PC-3 (cell line): ENCODE measurements at regions not wholly inside any gene's neighbourhood (a gene's known extent, or its start where the extent isn't known, plus 50 kb on each side); places are given as distances from the start of the nearest gene placed in this dataset.
"Not testable (repeated sequence)": the region's sequence is repeated elsewhere in the genome, so short reads cannot be mapped to it uniquely, and the experiment has no call there.

Experiments used
- ATAC-seq: fragments of 200-7000 bp; cut with Tn5 transposase; 2 replicates; pipeline ENCODE4 v1.9.1; 2020; ENCODE audit warnings: mild to moderate bottlenecking, moderate library complexity
- BruUV-seq: library from RNA; stranded (reverse); fragments of 400-500 nt; replicated peaks from 2 replicates; lab custom pipeline; 2021; lab: Mats Ljungman, UMichigan
- CTCF ChIA-PET: fragments of 300-600 bp; sonication (Branson Sonifier 250); formaldehyde crosslinking; loops from one replicate; lab custom pipeline; 2022; ENCODE audit warnings: antibody characterized with exemption; lab: Charles Lee
- POLR2A ChIA-PET: fragments of 300-600 bp; sonication (Branson Sonifier 250); formaldehyde crosslinking; loops from one replicate; lab custom pipeline; 2022; ENCODE audit warnings: antibody characterized with exemption; ENCODE audit not compliant: unreplicated experiment; lab: Charles Lee
- DNase-seq: peaks from one replicate; pipeline ENCODE4 v3.0.0-alpha.2; 2015
- H2AFZ ChIP-seq: fragments of 300-600 bp; sonication (generic); 2 replicates; pipeline ENCODE4 v1.6.0; 2016; ENCODE audit warnings: antibody characterized with exemption, low read length
- H3F3A ChIP-seq: fragments of 300-600 bp; sonication (generic); one replicate; pipeline ENCODE4 v1.6.0; 2017; ENCODE audit warnings: antibody characterized with exemption, low read length, control low read depth, mild to moderate bottlenecking; ENCODE audit not compliant: unreplicated experiment
- H3K27ac ChIP-seq: fragments of 300-600 bp; sonication (generic); 2 replicates; pipeline ENCODE4 v1.5.1; 2016; ENCODE audit warnings: mild to moderate bottlenecking, low read length
- H3K27me3 ChIP-seq: fragments of 300-600 bp; sonication (generic); 2 replicates; pipeline ENCODE4 v1.6.1; 2016; ENCODE audit warnings: low read length, mixed read lengths
- H3K36me3 ChIP-seq: fragments of 300-600 bp; sonication (generic); 2 replicates; pipeline ENCODE4 v1.6.1; 2016; ENCODE audit warnings: low read depth, mixed run types, low read length, mixed read lengths
- H3K4me1 ChIP-seq: fragments of 300-600 bp; sonication (generic); 2 replicates; pipeline ENCODE4 v1.5.1; 2016; ENCODE audit warnings: low read length; ENCODE audit not compliant: insufficient read depth
- H3K4me2 ChIP-seq: fragments of 300-600 bp; sonication (generic); 2 replicates; pipeline ENCODE4 v1.6.0; 2016; ENCODE audit warnings: low read length
- H3K4me3 ChIP-seq: fragments of 300-600 bp; sonication (generic); 2 replicates; pipeline ENCODE4 v1.5.1; 2016; ENCODE audit warnings: mild to moderate bottlenecking, low read length, mixed read lengths
- H3K79me2 ChIP-seq: fragments of 300-600 bp; sonication (generic); 2 replicates; pipeline ENCODE4 v1.6.1; 2017; ENCODE audit warnings: low read length, mixed read lengths
- H3K9ac ChIP-seq: fragments of 300-600 bp; sonication (generic); 2 replicates; pipeline ENCODE4 v1.6.0; 2016; ENCODE audit warnings: mild to moderate bottlenecking, low read length
- H3K9me2 ChIP-seq: fragments of 300-600 bp; sonication (generic); replicated peaks from 2 replicates; pipeline ENCODE4 v1.6.1; 2016; ENCODE audit warnings: mixed run types, low read length, mixed read lengths
- H3K9me3 ChIP-seq: fragments of 300-600 bp; sonication (generic); 2 replicates; pipeline ENCODE4 v1.6.1; 2016; ENCODE audit warnings: low read length, mixed read lengths
- H4K20me1 ChIP-seq: fragments of 300-600 bp; sonication (generic); 2 replicates; pipeline ENCODE4 v1.6.1; 2016; ENCODE audit warnings: low read length, mixed read lengths
- CTCF ChIP-seq: fragments of 300-600 bp; sonication (generic); conservative IDR thresholded peaks from 2 replicates; pipeline ENCODE4 v1.5.1; 2017; ENCODE audit warnings: antibody characterized with exemption, low read depth, mild to moderate bottlenecking, low read length
- EZH2 ChIP-seq: fragments of 300-600 bp; sonication (generic); IDR thresholded peaks from one replicate; pipeline ENCODE4 v1.6.1; 2017; ENCODE audit warnings: antibody characterized with exemption, mild to moderate bottlenecking, low read length; ENCODE audit not compliant: unreplicated experiment
- EZH2phosphoT487 ChIP-seq: fragments of 300-600 bp; sonication (generic); IDR thresholded peaks from 2 replicates; pipeline ENCODE4 v1.6.1; 2018; ENCODE audit warnings: mild to moderate bottlenecking, antibody characterized with exemption, low read length, borderline replicate concordance
- intact Hi-C: fragments of 100-400 bp; cut with micrococcal nuclease; formaldehyde crosslinking; loops from 2 replicates; pipeline ENCODE4 v1.9.0; 2023

GRCh38 chr13:50133358-50133953, 118.2 kb downstream of the KCNRG start:
- intact Hi-C loops, result no loop called here
- CTCF ChIA-PET, result no interaction called here
- BruUV-seq, result no TSS peak

GRCh38 chr13:50136226-50136625, 121.0 kb downstream of the KCNRG start:
- Histone ChIP-seq H3K9me3 (no peaks in the 10 kb centered on the region), H3K9me2 (no peaks in the 10 kb centered on the region), H2AFZ (no peak overlapping the region), H3K27me3 (no peaks in the 10 kb centered on the region), H3F3A (no peaks in the 10 kb centered on the region), H3K79me2 (no peaks in the 10 kb centered on the region), H3K27ac (no peak overlapping the region), H3K4me2 (no peak overlapping the region), H3K4me1 (peaks cover 3% of the 10 kb centered on the region; the same call in 1 of the 2 replicates), H3K4me3 (no peak overlapping the region), H4K20me1 (no peaks in the 10 kb centered on the region), H3K36me3 (no peaks in the 10 kb centered on the region), H3K9ac (no peak overlapping the region)
- no TSS peak for BruUV-seq
- CTCF ChIA-PET, result no interaction called here
- POLR2A ChIA-PET, result no interaction called here
- TF ChIP-seq EZH2phosphoT487, result no peak
- ATAC-seq (no peak), DNase-seq (no peak)
- intact Hi-C loops, result no loop called here

More at GRCh38 chr13:50133358-50133953, 118.2 kb downstream of the KCNRG start:
- no peaks in the 10 kb centered on the region for H3K27me3 ChIP-seq
- H3K9me2 ChIP-seq, result no peaks in the 10 kb centered on the region
- no peaks in the 10 kb centered on the region for H3K79me2 ChIP-seq
- H3K36me3 ChIP-seq, result no peaks in the 10 kb centered on the region
- ATAC-seq (no peak), DNase-seq (no peak)
- no peak overlapping the region for H3K4me3 ChIP-seq
- H3K4me1 ChIP-seq, result peaks cover 13% of the 10 kb centered on the region; the same call in 1 of the 2 replicates
- no peak overlapping the region for H3K9ac ChIP-seq
- H3K9me3 ChIP-seq, result no peaks in the 10 kb centered on the region
- TF ChIP-seq EZH2phosphoT487 (no peak), EZH2 (no peak), CTCF (no peak)
- no peak overlapping the region for H2AFZ ChIP-seq
- no peak overlapping the region for H3K27ac ChIP-seq
- no peaks in the 10 kb centered on the region for H3F3A ChIP-seq
- H4K20me1 ChIP-seq, result no peaks in the 10 kb centered on the region
- POLR2A ChIA-PET, result no interaction called here
- no peak overlapping the region for H3K4me2 ChIP-seq

- Histone ChIP-seq H3K9ac (no peak overlapping the region), H3K4me3 (no peak overlapping the region), H2AFZ (no peak overlapping the region), H3F3A (no peaks in the 10 kb centered on the region), H3K27me3 (no peaks in the 10 kb centered on the region), H4K20me1 (no peaks in the 10 kb centered on the region), H3K4me1 (no peaks in the 10 kb centered on the region; the same call in 1 of the 2 replicates), H3K36me3 (no peaks in the 10 kb centered on the region), H3K9me2 (no peaks in the 10 kb centered on the region), H3K79me2 (no peaks in the 10 kb centered on the region), H3K9me3 (no peaks in the 10 kb centered on the region), H3K27ac (no peak overlapping the region), H3K4me2 (no peak overlapping the region)
- no peak for DNase-seq
- ChIA-PET CTCF (no interaction called here), POLR2A (no interaction called here)
- no TSS peak for BruUV-seq
- intact Hi-C loops, result no loop called here
- TF ChIP-seq CTCF, result no peak
- TF ChIP-seq EZH2phosphoT487, result no peak
- no peak for TF ChIP-seq EZH2
- ATAC-seq, result no peak
These were observed 121.4 kb downstream of the KCNRG start for GRCh38 chr13:50136678-50137077.

- ATAC-seq, BruUV-seq, H3K27ac ChIP-seq, H3K4me2 ChIP-seq, H3K4me1 ChIP-seq, H4K20me1 ChIP-seq, H3K27me3 ChIP-seq, H3K36me3 ChIP-seq, H3F3A ChIP-seq, H3K79me2 ChIP-seq, H3K9me2 ChIP-seq, H3K9me3 ChIP-seq, H3K4me3 ChIP-seq, DNase-seq, CTCF ChIA-PET, POLR2A ChIA-PET, H3K9ac ChIP-seq, intact Hi-C loops, H2AFZ ChIP-seq: not testable (repeated sequence)
These were observed 124.2 kb downstream of the KCNRG start for GRCh38 chr13:50139435-50139934.
